Mucosa of rectum (tissue), 2 donors: ENCODE measurements at regions not wholly inside any gene's neighbourhood (a gene's known extent, or its start where the extent isn't known, plus 50 kb on each side); places are given as distances from the start of the nearest gene placed in this dataset.
A peak's percentile ranks its signal among the peaks of the same experiment; 100 is the strongest.
"Not testable (repeated sequence)": the region's sequence is repeated elsewhere in the genome, so short reads cannot be mapped to it uniquely, and the experiment has no call there.

Experiments used
- H3K27ac ChIP-seq, 2 donors: one replicate each; pipeline ENCODE4 v1.7.0; 2013; ENCODE audit warnings: inconsistent platforms in 2 of 2, low read depth in 2 of 2, low read length in 2 of 2
- H3K27me3 ChIP-seq, 2 donors: one replicate each; pipeline ENCODE4 v1.7.0; 2013; ENCODE audit warnings: low read length in 2 of 2; ENCODE audit not compliant: control insufficient read depth in 2 of 2, insufficient read depth in 2 of 2
- H3K36me3 ChIP-seq, 2 donors: one replicate each; pipeline ENCODE4 v1.7.0; 2013; ENCODE audit warnings: low read length in 2 of 2; ENCODE audit not compliant: control insufficient read depth in 2 of 2, insufficient read depth in 2 of 2
- H3K4me1 ChIP-seq, 2 donors: one replicate each; pipeline ENCODE4 v1.7.0; 2013; ENCODE audit warnings: low read length in 2 of 2, mild to moderate bottlenecking in 1 of 2; ENCODE audit not compliant: control insufficient read depth in 2 of 2, insufficient read depth in 2 of 2
- H3K4me3 ChIP-seq, 2 donors: one replicate each; pipeline ENCODE4 v1.7.0; 2013; ENCODE audit warnings: low read length in 2 of 2
- H3K9ac ChIP-seq, 2 donors: one replicate each; pipeline ENCODE4 v1.7.0; 2013; ENCODE audit warnings: low read length in 2 of 2, low read depth in 1 of 2, mild to moderate bottlenecking in 1 of 2
- H3K9me3 ChIP-seq, 2 donors: one replicate each; pipeline ENCODE4 v1.7.0; 2013; ENCODE audit warnings: low read length in 2 of 2; ENCODE audit not compliant: control insufficient read depth in 2 of 2
- donor health status: healthy.
- donor health status: Normal muscosa, but diverticular disease.

DNA sequence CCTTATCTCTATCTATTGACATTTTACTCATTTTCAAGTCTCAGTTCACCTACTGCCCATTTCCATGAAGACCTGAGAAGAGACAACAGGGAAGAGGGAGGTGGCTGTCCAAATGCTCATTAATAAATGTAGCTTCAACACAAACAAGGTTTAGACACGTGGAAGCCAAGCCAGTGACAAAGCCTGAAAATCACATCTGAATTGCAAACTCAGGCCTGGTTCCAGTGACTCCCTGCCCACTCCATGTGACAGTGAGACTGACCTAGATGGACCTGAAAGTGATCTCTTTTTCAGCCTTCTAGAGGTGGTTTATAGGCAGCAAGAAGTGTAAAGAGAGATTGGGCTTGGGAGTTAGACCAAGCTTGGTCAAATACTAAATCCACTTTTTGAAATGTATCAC, 126.6 kb upstream of the BCL6 start:
- H3K9ac ChIP-seq: no peak overlapping the region
- no peaks in the 10 kb centered on the region for H3K36me3 ChIP-seq
- no peaks in the 10 kb centered on the region for H3K4me1 ChIP-seq
- no peak overlapping the region for H3K27ac ChIP-seq
- H3K4me3 ChIP-seq: no peak overlapping the region
- H3K9me3 ChIP-seq: no peaks in the 10 kb centered on the region
- no peaks in the 10 kb centered on the region for H3K27me3 ChIP-seq

DNA sequence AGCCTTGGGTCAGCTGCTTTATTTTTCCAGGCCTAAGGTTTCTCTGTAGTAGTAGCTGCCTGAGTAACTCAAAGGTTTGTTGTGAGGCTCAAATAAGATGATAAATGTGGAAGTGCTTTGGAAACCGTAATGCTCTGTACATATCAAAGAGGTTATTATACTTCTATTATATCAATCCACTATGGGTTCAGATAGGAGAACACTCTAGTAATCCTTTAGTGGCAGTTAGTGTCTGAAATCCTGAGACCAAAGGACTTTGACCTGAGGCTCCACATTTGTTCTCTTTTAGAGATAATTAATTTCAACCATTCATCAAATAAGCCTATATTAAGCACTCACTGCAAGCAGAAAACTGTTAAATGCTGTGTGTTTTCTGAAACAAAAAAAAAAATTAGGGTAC, 128.6 kb upstream of the BCL6 start:
- Histone ChIP-seq H3K4me3 (no peak overlapping the region), H3K9me3 (no peaks in the 10 kb centered on the region), H3K4me1 (no peaks in the 10 kb centered on the region), H3K27me3 (no peaks in the 10 kb centered on the region), H3K9ac (no peak overlapping the region), H3K27ac (no peak overlapping the region), H3K36me3 (no peaks in the 10 kb centered on the region)

DNA sequence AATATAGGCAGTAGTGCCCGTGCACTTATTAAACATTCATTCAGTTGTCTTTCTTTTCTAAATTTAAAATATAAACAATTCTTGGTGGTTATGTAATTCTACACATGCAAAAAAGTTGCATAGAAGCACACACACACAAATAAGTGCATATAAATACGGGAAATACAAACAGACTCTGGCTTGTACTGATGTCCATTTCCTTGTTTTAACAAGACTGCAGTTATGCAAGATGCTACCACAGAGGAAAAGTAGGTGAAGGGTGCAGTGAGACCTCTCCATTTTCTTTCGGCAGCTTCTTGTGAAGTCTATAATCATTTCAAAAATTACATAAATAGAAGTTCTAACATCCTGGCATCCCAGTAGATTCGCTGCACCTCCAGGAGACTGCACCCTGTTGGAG, 130.6 kb upstream of the BCL6 start:
- Histone ChIP-seq H3K9ac (no peak overlapping the region), H3K4me3 (no peak overlapping the region), H3K9me3 (no peaks in the 10 kb centered on the region), H3K27ac (no peak overlapping the region), H3K4me1 (no peaks in the 10 kb centered on the region), H3K27me3 (no peaks in the 10 kb centered on the region), H3K36me3 (no peaks in the 10 kb centered on the region)

DNA sequence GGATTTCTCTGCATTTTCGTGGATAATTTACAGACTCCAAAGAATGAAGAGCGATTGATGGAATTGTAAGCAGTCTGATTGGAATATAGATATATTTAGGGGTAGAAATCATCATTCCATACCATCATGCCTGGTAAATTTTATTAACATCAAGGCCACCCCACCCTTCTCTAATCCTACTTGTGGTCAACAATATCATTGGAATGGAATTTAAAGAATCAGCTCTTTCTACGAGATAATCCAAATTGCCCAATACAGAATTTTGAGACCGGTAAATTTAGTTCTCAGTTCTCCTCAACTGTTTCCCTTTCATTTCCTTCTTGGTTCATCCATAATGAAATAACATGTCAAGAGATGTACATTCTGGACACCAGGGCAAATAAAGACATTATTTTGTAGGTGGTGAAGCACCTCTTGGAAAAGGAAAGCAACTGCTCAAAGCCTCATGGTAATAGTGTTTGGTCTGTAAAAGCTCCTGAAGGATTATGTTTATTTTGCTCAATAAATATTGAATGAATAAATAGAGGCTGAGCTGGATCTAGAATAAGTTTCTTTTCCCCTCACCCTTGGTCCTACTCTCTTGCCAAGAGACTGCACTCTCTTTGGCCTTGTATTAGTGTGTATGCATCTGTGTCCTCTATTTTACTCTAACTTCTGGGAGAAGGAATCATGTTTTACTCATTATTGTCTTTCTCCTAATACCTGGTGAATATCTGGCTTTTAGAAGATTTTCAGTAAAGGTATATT, 133.7 kb upstream of the BCL6 start:
- H3K4me1 ChIP-seq: no peaks in the 10 kb centered on the region
- no peak overlapping the region for H3K9ac ChIP-seq
- no peaks in the 10 kb centered on the region for H3K36me3 ChIP-seq
- no peak overlapping the region for H3K4me3 ChIP-seq
- no peaks in the 10 kb centered on the region for H3K27me3 ChIP-seq
- H3K27ac ChIP-seq: no peak overlapping the region
- no peaks in the 10 kb centered on the region for H3K9me3 ChIP-seq

DNA sequence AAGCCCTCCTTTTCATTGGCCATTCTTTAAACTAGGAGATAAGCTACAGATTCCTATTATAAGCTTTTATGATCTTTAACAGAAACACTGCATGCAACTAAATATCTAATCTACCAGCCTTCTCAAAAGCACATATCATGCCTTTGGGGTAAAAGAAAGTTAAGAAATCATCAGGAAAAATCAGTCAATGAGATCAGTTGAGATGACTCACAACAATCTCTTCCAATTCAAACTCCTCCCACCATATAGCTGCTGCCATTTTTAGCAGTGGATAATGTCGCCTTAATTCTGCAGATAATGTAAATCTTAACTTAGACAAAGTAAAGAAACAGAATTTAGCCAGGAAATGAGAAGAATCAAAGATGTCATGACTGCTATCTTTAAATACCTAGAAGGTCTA, 135.2 kb upstream of the BCL6 start:
- Histone ChIP-seq H3K9ac (no peak overlapping the region), H3K27me3 (no peaks in the 10 kb centered on the region), H3K9me3 (no peaks in the 10 kb centered on the region), H3K4me1 (no peaks in the 10 kb centered on the region), H3K4me3 (no peak overlapping the region), H3K36me3 (no peaks in the 10 kb centered on the region), H3K27ac (no peak overlapping the region)

DNA sequence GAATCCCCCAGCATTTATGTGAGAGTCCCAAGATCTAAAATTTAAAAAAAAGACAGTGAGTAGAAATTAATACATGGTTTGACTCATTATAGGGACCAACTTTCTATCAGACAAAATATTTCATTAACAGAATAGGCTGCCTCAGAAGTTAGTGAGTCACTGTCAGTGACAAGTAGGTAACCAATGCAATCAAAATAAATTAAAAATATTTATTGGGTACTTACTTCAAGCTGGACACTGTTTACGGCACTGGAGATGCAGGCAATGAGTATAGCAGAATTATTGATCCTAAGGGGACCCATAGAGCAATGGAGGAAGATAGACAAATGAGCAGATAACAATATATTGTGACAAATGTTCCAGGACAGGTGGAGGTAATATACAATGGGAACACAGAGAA, 135.6 kb upstream of the BCL6 start:
- Histone ChIP-seq H3K9me3 (no peaks in the 10 kb centered on the region), H3K9ac (no peak overlapping the region), H3K4me3 (no peak overlapping the region), H3K27me3 (no peaks in the 10 kb centered on the region), H3K36me3 (no peaks in the 10 kb centered on the region), H3K4me1 (no peaks in the 10 kb centered on the region), H3K27ac (no peak overlapping the region)

DNA sequence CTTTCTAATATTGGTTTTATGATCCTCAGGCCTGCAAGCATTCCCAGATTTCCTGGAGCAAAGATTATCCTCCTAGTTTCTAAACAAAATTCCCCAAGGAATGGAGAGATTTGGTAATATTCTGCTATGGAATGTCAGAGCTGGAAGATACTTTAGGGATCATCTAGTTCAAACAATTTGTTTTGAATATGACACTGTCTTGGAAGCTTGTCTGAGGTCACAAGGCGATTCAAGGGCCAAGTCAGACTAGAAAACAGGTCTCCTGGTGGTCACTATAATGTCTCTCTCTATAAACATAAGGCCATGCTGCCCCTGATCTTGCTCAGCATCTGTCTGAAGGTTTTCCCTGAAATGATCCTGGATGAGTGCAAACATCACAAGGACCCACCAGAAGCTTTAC, 143.4 kb upstream of the BCL6 start:
- H3K27ac ChIP-seq: no peak overlapping the region

DNA sequence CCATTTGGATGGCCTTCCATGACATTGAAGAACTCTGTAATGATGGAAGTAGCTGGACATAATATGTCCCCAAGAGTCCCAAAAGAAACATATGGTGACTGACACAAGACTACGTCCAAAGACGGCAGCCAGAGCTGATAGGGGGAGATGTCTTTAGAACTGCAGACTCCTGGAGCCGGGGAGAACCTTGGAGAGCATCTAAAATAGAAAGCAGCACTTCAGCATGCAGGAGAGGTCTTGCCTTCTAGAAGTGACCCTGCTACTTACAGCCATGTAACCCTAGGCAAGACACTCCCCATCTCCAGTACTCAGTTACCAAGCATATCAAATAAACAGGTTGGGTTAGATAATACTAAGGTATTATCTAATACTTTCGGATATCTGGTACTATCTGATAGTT, 143.8 kb upstream of the BCL6 start:
- Histone ChIP-seq H3K9ac (no peak overlapping the region), H3K27ac (no peak overlapping the region), H3K27me3 (no peaks in the 10 kb centered on the region), H3K36me3 (no peaks in the 10 kb centered on the region), H3K4me1 (no peaks in the 10 kb centered on the region), H3K9me3 (no peaks in the 10 kb centered on the region), H3K4me3 (no peak overlapping the region)

More for the DNA sequence above, 143.4 kb upstream of the BCL6 start:
- H3K9me3 ChIP-seq: no peaks in the 10 kb centered on the region
- H3K36me3 ChIP-seq: no peaks in the 10 kb centered on the region
- H3K4me3 ChIP-seq: no peak overlapping the region
- no peaks in the 10 kb centered on the region for H3K4me1 ChIP-seq
- H3K9ac ChIP-seq: no peak overlapping the region
- no peaks in the 10 kb centered on the region for H3K27me3 ChIP-seq

DNA sequence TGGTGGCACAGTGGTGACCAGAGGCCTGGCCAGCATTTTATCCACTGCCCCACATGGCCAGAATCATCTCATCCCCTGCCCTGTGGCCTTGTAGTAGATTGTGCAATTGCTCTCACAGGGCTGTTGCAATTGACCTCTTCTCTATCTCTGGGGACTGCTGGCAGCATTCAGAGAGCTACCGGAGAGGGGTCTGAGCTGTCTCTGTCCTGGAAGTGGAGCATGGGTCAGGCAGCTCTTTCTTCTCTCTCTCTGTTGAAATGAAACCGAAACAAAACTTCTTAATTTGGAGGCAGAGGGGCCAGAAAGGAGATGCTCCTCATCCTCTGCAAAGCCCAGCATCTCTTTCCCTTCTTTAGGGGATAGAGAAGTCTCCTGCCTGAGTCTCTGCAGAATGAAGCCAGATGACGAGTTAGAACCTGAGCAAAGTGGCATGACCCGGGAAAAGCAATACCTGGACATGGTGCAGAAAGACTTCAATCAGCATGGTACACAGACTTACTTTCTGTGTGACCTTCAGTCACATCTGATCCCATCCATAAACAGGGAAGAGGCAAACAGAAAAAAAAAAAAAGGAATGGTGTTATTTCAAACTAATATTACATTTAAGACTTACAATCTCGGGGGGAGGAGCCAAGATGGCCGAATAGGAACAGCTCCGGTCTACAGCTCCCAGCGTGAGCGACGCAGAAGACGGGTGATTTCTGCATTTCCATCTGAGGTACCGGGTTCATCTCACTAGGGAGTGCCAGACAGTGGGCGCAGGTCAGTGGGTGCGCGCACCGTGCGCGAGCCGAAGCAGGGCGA, 144.5 kb upstream of the BCL6 start:
- H3K27ac ChIP-seq: no peak overlapping the region
- H3K36me3 ChIP-seq: no peaks in the 10 kb centered on the region
- H3K27me3 ChIP-seq: no peaks in the 10 kb centered on the region
- no peaks in the 10 kb centered on the region for H3K9me3 ChIP-seq
- H3K4me1 ChIP-seq: no peaks in the 10 kb centered on the region
- H3K9ac ChIP-seq: no peak overlapping the region
- peak overlapping the region in 1 of 2 donors; percentile 14 for H3K4me3 ChIP-seq

DNA sequence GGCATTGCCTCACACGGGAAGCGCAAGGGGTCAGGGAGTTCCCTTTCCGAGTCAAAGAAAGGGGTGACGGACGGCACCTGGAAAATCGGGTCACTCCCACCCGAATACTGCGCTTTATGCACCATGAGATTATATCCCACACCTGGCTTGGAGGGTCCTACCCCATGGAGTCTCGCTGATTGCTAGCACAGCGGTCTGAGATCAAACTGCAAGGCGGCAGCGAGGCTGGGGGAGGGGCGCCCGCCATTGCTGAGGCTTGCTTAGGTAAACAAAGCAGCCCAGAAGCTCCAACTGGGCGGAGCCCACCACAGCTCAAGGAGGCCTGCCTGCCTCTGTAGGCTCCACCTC, 145.1 kb upstream of the BCL6 start:
- H3K9me3 ChIP-seq, H3K4me3 ChIP-seq, H3K27ac ChIP-seq, H3K36me3 ChIP-seq, H3K27me3 ChIP-seq, H3K4me1 ChIP-seq, H3K9ac ChIP-seq: not testable (repeated sequence)
